ENCODE measurements at regions not wholly inside any gene's neighbourhood (a gene's known extent, or its start where the extent isn't known, plus 50 kb on each side); places are given as distances from the start of the nearest gene placed in this dataset.

DNA sequence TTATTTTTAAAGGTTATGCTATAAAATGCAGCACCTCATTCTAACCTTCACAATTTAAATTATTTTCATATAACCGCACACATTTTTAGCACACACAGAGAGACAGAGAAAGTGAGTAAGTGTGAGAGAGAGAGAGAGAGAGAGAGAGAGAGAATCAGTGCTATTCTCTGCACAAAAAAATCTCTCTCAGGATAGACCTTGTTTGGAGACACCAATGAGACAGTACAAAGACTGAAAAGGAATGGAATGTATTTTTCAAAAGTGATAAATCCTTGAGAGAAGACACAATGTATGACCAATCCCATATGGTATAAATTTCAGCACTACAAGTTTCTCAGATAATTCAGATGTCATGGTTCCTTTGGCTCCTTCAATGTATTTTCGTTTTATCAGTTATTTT, 132.1 kb upstream of the PCDH18 start:
- BruUV-seq (replicated peaks), result no TSS peak
- intact Hi-C loops (cut with micrococcal nuclease), result loop anchor here (5.0 kb wide), 1 partner anchor 132 kb away; the partner anchor contains the start of gene PCDH18
- Histone ChIP-seq H4K20me1 (replicated peaks; ENCODE audit: control insufficient read depth, extremely low read depth, insufficient read depth, low read length) (no peaks in the 10 kb centered on the region), H3K36me3 (ENCODE audit: control insufficient read depth in 2 of 2, extremely low read depth in 1 of 2, insufficient read depth in 2 of 2, low read length in 2 of 2) (no peaks in the 10 kb centered on the region), H3K79me2 (ENCODE audit: control insufficient read depth, insufficient read depth, low read length) (no peaks in the 10 kb centered on the region), H3K27ac (ENCODE audit: insufficient read depth, low read depth, low read length) (no peak overlapping the region), H3K9me3 (replicated peaks; ENCODE audit: control insufficient read depth, insufficient read depth, low read length) (no peaks in the 10 kb centered on the region), H2AFZ (ENCODE audit: low read depth, low read length) (peak overlapping the region; percentile 82), H3K4me1 (ENCODE audit: control insufficient read depth, extremely low read depth, insufficient read depth, low read length) (peaks cover 11% of the 10 kb centered on the region), H3K4me2 (ENCODE audit: insufficient read depth, low read length) (peak overlapping the region; percentile 45), H3K27me3 (ENCODE audit: control insufficient read depth in 2 of 2, insufficient read depth in 2 of 2, low read length in 2 of 2) (no peaks in the 10 kb centered on the region), H3K9ac (replicated peaks; ENCODE audit: extremely low read depth, insufficient read depth, low read length) (no peak overlapping the region), H3K4me3 (replicated peaks in 1 of 3; ENCODE audit: insufficient read depth in 1 of 3, low read depth in 1 of 3, low read length in 3 of 3) (no peak overlapping the region), H3K9me1 (replicated peaks; ENCODE audit: control insufficient read depth, extremely low read depth, insufficient read depth, low read length) (no peaks in the 10 kb centered on the region)
- POLR2A ChIA-PET, result no interaction called here
- FAIRE-seq (peak; percentile 69), DNase-seq (ENCODE audit: low read depth, low spot score) (no peak)
- dilution Hi-C loops (cut with MboI; ENCODE audit: extremely low pct_ligation_motif_present, low sequenced_read_pairs), result no loop called here
- CTCF ChIA-PET, result no interaction called here
- TF ChIP-seq POLR2A (IDR thresholded peaks at IDR 0.05; ENCODE audit: low read depth, low read length), result no peak

GRCh38 chr4:137664046-137664387, 131.7 kb upstream of the PCDH18 start:
- Histone ChIP-seq H3K27ac (ENCODE audit: insufficient read depth, low read depth, low read length) (peak overlapping the region; percentile 3), H3K4me3 (replicated peaks in 1 of 3; ENCODE audit: insufficient read depth in 1 of 3, low read depth in 1 of 3, low read length in 3 of 3) (peak overlapping the region in 1 of 3 experiments; percentile 11), H3K36me3 (ENCODE audit: control insufficient read depth in 2 of 2, extremely low read depth in 1 of 2, insufficient read depth in 2 of 2, low read length in 2 of 2) (no peaks in the 10 kb centered on the region), H3K9ac (replicated peaks; ENCODE audit: extremely low read depth, insufficient read depth, low read length) (no peak overlapping the region), H2AFZ (ENCODE audit: low read depth, low read length) (peak overlapping the region; percentile 82), H3K27me3 (ENCODE audit: control insufficient read depth in 2 of 2, insufficient read depth in 2 of 2, low read length in 2 of 2) (no peaks in the 10 kb centered on the region), H3K9me1 (replicated peaks; ENCODE audit: control insufficient read depth, extremely low read depth, insufficient read depth, low read length) (no peaks in the 10 kb centered on the region), H3K79me2 (ENCODE audit: control insufficient read depth, insufficient read depth, low read length) (no peaks in the 10 kb centered on the region), H3K4me2 (ENCODE audit: insufficient read depth, low read length) (peak overlapping the region; percentile 45), H3K9me3 (replicated peaks; ENCODE audit: control insufficient read depth, insufficient read depth, low read length) (no peaks in the 10 kb centered on the region), H3K4me1 (ENCODE audit: control insufficient read depth, extremely low read depth, insufficient read depth, low read length) (peaks cover 11% of the 10 kb centered on the region), H4K20me1 (replicated peaks; ENCODE audit: control insufficient read depth, extremely low read depth, insufficient read depth, low read length) (no peaks in the 10 kb centered on the region)
- intact Hi-C loops (cut with micrococcal nuclease) (loop anchor here (5.0 kb wide), 1 partner anchor 132 kb away; the partner anchor contains the start of gene PCDH18), dilution Hi-C loops (cut with MboI; ENCODE audit: extremely low pct_ligation_motif_present, low sequenced_read_pairs) (no loop called here)
- POLR2A ChIA-PET, result no interaction called here
- TF ChIP-seq CTCF (IDR thresholded peaks at IDR 0.05; ENCODE audit: extremely low read depth in 1 of 2, insufficient read depth in 1 of 2, low read depth in 1 of 2, low read length in 2 of 2) (no peak), JUN (IDR thresholded peaks at IDR 0.05; ENCODE audit: borderline replicate concordance, insufficient read depth, insufficient read length, low read depth) (no peak), FOS (IDR thresholded peaks at IDR 0.05; ENCODE audit: borderline replicate concordance, insufficient read depth, low read length) (no peak), MYC (IDR thresholded peaks at IDR 0.05; ENCODE audit: low read depth, low read length) (no peak), GATA2 (IDR thresholded peaks at IDR 0.05; ENCODE audit: insufficient read depth, insufficient read length, low read depth, low read length) (no peak), POLR2A (IDR thresholded peaks at IDR 0.05; ENCODE audit: low read depth, low read length) (no peak), POLR2AphosphoS5 (IDR thresholded peaks at IDR 0.05; ENCODE audit: insufficient read depth, low read depth, low read length) (no peak), EZH2 (IDR thresholded peaks at IDR 0.05; ENCODE audit: borderline replicate concordance, low read depth, low read length, severe bottlenecking) (no peak)
- TF ChIP-seq, protein P1, sequence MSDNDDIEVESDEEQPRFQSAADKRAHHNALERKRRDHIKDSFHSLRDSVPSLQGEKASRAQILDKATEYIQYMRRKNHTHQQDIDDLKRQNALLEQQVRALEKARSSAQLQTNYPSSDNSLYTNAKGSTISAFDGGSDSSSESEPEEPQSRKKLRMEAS (IDR thresholded peaks at IDR 0.05; ENCODE audit: insufficient read depth, insufficient read length), result no peak
- CTCF ChIA-PET, result no interaction called here
- FAIRE-seq, result peak; percentile 71
- peak; percentile 62 for DNase-seq (ENCODE audit: low read depth, low spot score)
- BruUV-seq (replicated peaks), result no TSS peak

Measured in endothelial cell of umbilical vein (primary cell).